ENCODE measurements at regions not wholly inside any gene's neighbourhood (a gene's known extent, or its start where the extent isn't known, plus 50 kb on each side); places are given as distances from the start of the nearest gene placed in this dataset.

- no peak for DNase-seq
Measured at GRCh38 chr12:39240587-39240986, 202.3 kb downstream of the KIF21A start.

- DNase-seq: no peak
Measured at GRCh38 chr12:39239490-39240486, 203.1 kb downstream of the KIF21A start.

- DNase-seq: no peak
Measured at GRCh38 chr12:39237004-39237403, 205.9 kb downstream of the KIF21A start.

- no peak for DNase-seq
Measured at GRCh38 chr12:39235990-39236767, 206.7 kb downstream of the KIF21A start.

GRCh38 chr12:39230086-39230485 lies 212.8 kb downstream of the KIF21A start:
- no peak for DNase-seq

GRCh38 chr12:39227218-39227617 lies 215.7 kb downstream of the KIF21A start:
- no peak for DNase-seq

- no peak for DNase-seq
Measured at GRCh38 chr12:39224971-39225370, 217.9 kb downstream of the KIF21A start.

- no peak for DNase-seq
Measured at GRCh38 chr12:39205969-39206368, 237.0 kb downstream of the KIF21A start.

GRCh38 chr12:39199351-39199750 lies 243.6 kb downstream of the KIF21A start:
- no peak for DNase-seq

- DNase-seq: no peak
Measured at GRCh38 chr12:39188689-39189088, 254.2 kb downstream of the KIF21A start.

- no peak for DNase-seq
Measured at GRCh38 chr12:39186744-39187143, 256.2 kb downstream of the KIF21A start.

GRCh38 chr12:39178837-39179236 lies 264.1 kb downstream of the KIF21A start:
- no peak for DNase-seq

- no peak for DNase-seq
Measured at GRCh38 chr12:39176356-39176755, 266.6 kb downstream of the KIF21A start.

GRCh38 chr12:39173726-39174125 lies 268.3 kb upstream of the CPNE8 start:
- DNase-seq: no peak

GRCh38 chr12:39165338-39165737 lies 259.9 kb upstream of the CPNE8 start:
- no peak for DNase-seq

GRCh38 chr12:39161465-39162085 lies 256.2 kb upstream of the CPNE8 start:
- no peak for DNase-seq

- DNase-seq: no peak
Measured at GRCh38 chr12:39157696-39158342, 252.4 kb upstream of the CPNE8 start.

GRCh38 chr12:39145175-39145999 lies 240.0 kb upstream of the CPNE8 start:
- DNase-seq: no peak

- DNase-seq: no peak
Measured at GRCh38 chr12:39144613-39145061, 239.2 kb upstream of the CPNE8 start.

- DNase-seq: no peak
Measured at GRCh38 chr12:39138268-39138667, 232.9 kb upstream of the CPNE8 start.

GRCh38 chr12:39127401-39127800 lies 222.0 kb upstream of the CPNE8 start:
- DNase-seq: no peak

GRCh38 chr12:39125566-39125965 lies 220.2 kb upstream of the CPNE8 start:
- no peak for DNase-seq
